HepG2 (cell line): ENCODE measurements at regions not wholly inside any gene's neighbourhood (a gene's known extent, or its start where the extent isn't known, plus 50 kb on each side); places are given as distances from the start of the nearest gene placed in this dataset.

ENCODE experiments used
- ATAC-seq: fragments of 200-7000 bp; cut with Tn5 transposase; 3 replicates; pipeline ENCODE4 v1.9.1; 2020; ENCODE audit warnings: mild to moderate bottlenecking, moderate library complexity
- BruUV-seq: library from RNA; stranded (reverse); fragments of 400-500 nt; replicated peaks from 2 replicates; lab custom pipeline; 2021; lab: Mats Ljungman, UMichigan
- CTCF ChIA-PET: fragments of 300-600 bp; formaldehyde crosslinking; extraction: SDS; loops from one replicate; lab custom pipeline; 2021; ENCODE audit warnings: low total read pairs, inconsistent platforms, low intra/inter-chr PET ratio; lab: Yijun Ruan, JAX
- POLR2A ChIA-PET: fragments of 350-600 bp; sonication (Branson Sonifier 250); formaldehyde crosslinking; loops from one replicate; lab custom pipeline; 2020; ENCODE audit warnings: antibody characterized with exemption, inconsistent platforms; lab: Yijun Ruan, JAX
- DNase-seq: peaks from one replicate; pipeline ENCODE4 v3.0.0-alpha.2; 2015; ENCODE audit warnings: low spot score
- FAIRE-seq: peaks from 3 replicates; lab custom pipeline; 2011; peaks lifted over from hg19 to GRCh38; lab: Jason Lieb, UNC
- H2AFZ ChIP-seq: one replicate; pipeline ENCODE4 v1.6.1; 2011; ENCODE audit warnings: low read length, inconsistent platforms
- H3K27ac ChIP-seq: fragments of 300-600 bp; 3 replicates; pipeline ENCODE4 v1.8.0; 2011; ENCODE audit warnings: mixed run types, mild to moderate bottlenecking, mixed read lengths, low read length, inconsistent platforms; ENCODE audit not compliant: insufficient read depth; ENCODE audit errors: extremely low read length
- H3K27me3 ChIP-seq, 2 experiments: fragments of 200-600 bp in 1 of 2; 2 replicates in 1 of 2; 3 replicates in 1 of 2; pipeline versions ENCODE4 v1.6.0 to v1.8.0; 2011; ENCODE audit warnings: low read length in 2 of 2, mild to moderate bottlenecking in 2 of 2, moderate library complexity in 2 of 2, inconsistent platforms in 1 of 2; ENCODE audit not compliant: insufficient read depth in 2 of 2, control insufficient read depth in 1 of 2
- H3K36me3 ChIP-seq, 2 experiments: fragments of 200-600 bp in 1 of 2; replicated peaks in 1 of 2; 2 replicates in 1 of 2; 3 replicates in 1 of 2; pipeline versions ENCODE4 v1.5.1 to v1.8.0; 2011; ENCODE audit warnings: low read length in 2 of 2, inconsistent platforms in 1 of 2; ENCODE audit not compliant: insufficient read depth in 2 of 2, control insufficient read depth in 1 of 2
- H3K4me1 ChIP-seq: 2 replicates; pipeline ENCODE4 v1.5.1; 2012; ENCODE audit warnings: low read length, inconsistent platforms; ENCODE audit not compliant: insufficient read depth
- H3K4me2 ChIP-seq: 2 replicates; pipeline ENCODE4 v1.6.0; 2011; ENCODE audit warnings: low read depth, low read length, inconsistent platforms
- H3K4me3 ChIP-seq, 3 experiments: fragments of 200-600 bp in 1 of 3; sonication (generic), shearing (Covaris generic) in 1 of 3; replicated peaks in 1 of 3; 2 replicates each; pipeline ENCODE4 v1.5.1; 2011 to 2016; ENCODE audit warnings: low read length in 3 of 3, inconsistent platforms in 2 of 3, low read depth in 2 of 3, mild to moderate bottlenecking in 2 of 3, control low read depth in 1 of 3, mixed read lengths in 1 of 3; ENCODE audit not compliant: insufficient read depth in 1 of 3
- H3K79me2 ChIP-seq: one replicate; pipeline ENCODE4 v1.6.1; 2011; ENCODE audit warnings: low read length, inconsistent platforms; ENCODE audit not compliant: insufficient read depth
- H3K9ac ChIP-seq: 2 replicates; pipeline ENCODE4 v1.6.0; 2011; ENCODE audit warnings: mild to moderate bottlenecking, low read depth, low read length, inconsistent platforms; ENCODE audit not compliant: insufficient read depth
- H3K9me3 ChIP-seq: 2 replicates; pipeline ENCODE4 v1.5.1; 2012; ENCODE audit warnings: mild to moderate bottlenecking, low read length
- H4K20me1 ChIP-seq: 2 replicates; pipeline ENCODE4 v1.6.0; 2011; ENCODE audit warnings: inconsistent platforms, mild to moderate bottlenecking, low read length, moderate library complexity; ENCODE audit not compliant: insufficient read depth
- ADNP ChIP-seq: sonication (generic); formaldehyde crosslinking; IDR thresholded peaks from 2 replicates; pipeline ENCODE4 v1.4.0; 2020; ENCODE audit warnings: missing genetic modification reagents
- ATF4 ChIP-seq, 2 experiments: fragments of 450-650 bp in 1 of 2; sonication (generic) in 1 of 2; formaldehyde crosslinking; IDR thresholded peaks; 2 replicates each; pipeline versions ENCODE4 v1.5.0 to v1.8.0; 2020 to 2022; ENCODE audit warnings: mild to moderate bottlenecking in 1 of 2, missing genetic modification reagents in 1 of 2
- EHMT2 ChIP-seq: fragments of 200-600 bp; sonication (generic); IDR thresholded peaks from 2 replicates; pipeline ENCODE4 v1.7.0; 2017; ENCODE audit warnings: antibody characterized with exemption, low read depth, low read length, borderline replicate concordance
- FOXP1 ChIP-seq, 2 experiments: fragments of 450-650 bp in 1 of 2; IDR thresholded peaks; 2 replicates each; pipeline ENCODE4 v1.6.1; 2017 to 2018; ENCODE audit warnings: antibody characterized with exemption in 1 of 2
- HMG20A ChIP-seq: IDR thresholded peaks from 2 replicates; pipeline ENCODE4 v1.6.1; 2016; ENCODE audit warnings: borderline replicate concordance
- HMGXB3 ChIP-seq: sonication (generic); formaldehyde crosslinking; IDR thresholded peaks from 2 replicates; pipeline ENCODE4 v1.4.0; 2020; ENCODE audit warnings: missing genetic modification reagents, borderline replicate concordance
- IRF1 ChIP-seq: sonication (generic); formaldehyde crosslinking; IDR thresholded peaks from 2 replicates; pipeline ENCODE4 v1.4.0; 2020; ENCODE audit warnings: low read depth, mild to moderate bottlenecking, missing genetic modification reagents
- POLR2AphosphoS2 ChIP-seq: IDR thresholded peaks from 2 replicates; pipeline ENCODE4 v1.6.1; 2011; ENCODE audit warnings: low read depth, low read length, improper control_type of control experiment
- PTBP1 ChIP-seq: fragments of 200-400 bp; formaldehyde crosslinking; IDR thresholded peaks from 2 replicates; pipeline ENCODE4 v1.6.1; 2018; ENCODE audit warnings: low read length, low read depth; ENCODE audit not compliant: poor library complexity, severe bottlenecking
- SIN3A ChIP-seq: IDR thresholded peaks from 2 replicates; pipeline ENCODE4 v1.6.1; 2011; ENCODE audit warnings: low read depth, mild to moderate bottlenecking, control low read depth, low read length, borderline replicate concordance
- TEAD2 ChIP-seq: sonication (generic); formaldehyde crosslinking; IDR thresholded peaks from 2 replicates; pipeline ENCODE4 v1.9.0; 2021; ENCODE audit warnings: missing genetic modification reagents
- ZBTB43 ChIP-seq: sonication (generic); formaldehyde crosslinking; conservative IDR thresholded peaks from 2 replicates; pipeline ENCODE4 v1.4.0; 2020; ENCODE audit warnings: missing genetic modification reagents
- ZNF292 ChIP-seq: sonication (generic); formaldehyde crosslinking; IDR thresholded peaks from 2 replicates; pipeline ENCODE4 v1.8.1; 2022; ENCODE audit warnings: mild to moderate bottlenecking, low read depth, missing genetic modification reagents, borderline replicate concordance
- ZNF564 ChIP-seq: sonication (generic); formaldehyde crosslinking; IDR thresholded peaks from 2 replicates; pipeline ENCODE4 v1.8.1; 2023; ENCODE audit warnings: mild to moderate bottlenecking, missing genetic modification reagents
- ZNF709 ChIP-seq: sonication (generic); formaldehyde crosslinking; IDR thresholded peaks from 2 replicates; pipeline ENCODE4 v1.5.0; 2020; ENCODE audit warnings: mild to moderate bottlenecking, missing genetic modification reagents
- WGBS: methylation state at CpG from one replicate; pipeline ENCODE4 v1.1.6; 2017; ENCODE audit warnings: low lambda C conversion rate; 5-methylcytosine and 5-hydroxymethylcytosine counted together
- in situ Hi-C: cut with HindIII; loops from 2 replicates; pipeline ENCODE4 v1.10.0; 2017; ENCODE audit warnings: low pct_unique_long_range_greater_than_20kb; ENCODE audit not compliant: extremely low pct_ligation_motif_present
- intact Hi-C: fragments of 100-400 bp; cut with micrococcal nuclease; formaldehyde crosslinking; loops from one replicate; pipeline ENCODE4 v1.10.0; 2022; ENCODE audit not compliant: unreplicated experiment
- TF ChIP-seq, protein P1 (sequence below): sonication (generic); formaldehyde crosslinking; IDR thresholded peaks from 2 replicates; pipeline ENCODE4 v1.9.0; 2021; ENCODE audit warnings: missing genetic modification reagents, borderline replicate concordance

DNA sequence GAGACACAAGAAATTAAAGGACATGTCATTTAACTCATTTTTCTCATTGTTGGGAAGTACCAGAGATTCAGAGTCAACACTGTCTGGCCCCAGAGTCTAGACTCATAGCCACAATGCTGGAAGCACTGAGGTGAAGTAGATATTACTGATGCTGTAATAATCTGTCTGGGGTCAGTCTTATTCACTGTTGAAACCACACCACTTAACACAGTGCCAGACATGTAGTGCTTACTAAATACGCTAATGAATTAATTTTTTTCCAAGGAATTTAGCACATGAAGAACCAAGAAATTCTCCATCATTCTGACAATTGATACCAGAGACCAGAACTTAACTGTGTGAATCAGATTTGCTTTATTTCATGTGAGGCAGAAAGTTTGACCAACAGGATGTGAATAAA, 150.8 kb upstream of the STAC start:
- no peaks in the 10 kb centered on the region for H3K36me3 ChIP-seq
- no TSS peak for BruUV-seq
- no peak overlapping the region for H2AFZ ChIP-seq
- H3K4me1 ChIP-seq, result no peaks in the 10 kb centered on the region
- ATAC-seq, result no peak
- DNase-seq, result no peak
- no peak for FAIRE-seq
- H3K79me2 ChIP-seq, result no peaks in the 10 kb centered on the region
- ChIA-PET CTCF (no interaction called here), POLR2A (no interaction called here)
- intact Hi-C loops (no loop called here), in situ Hi-C loops (no loop called here)
- H3K9me3 ChIP-seq, result peaks cover 26% of the 10 kb centered on the region
- H4K20me1 ChIP-seq, result no peaks in the 10 kb centered on the region
- 37% methylated on average over 1 of the region's 1 CpG for WGBS
- H3K9ac ChIP-seq, result no peak overlapping the region
- no peaks in the 10 kb centered on the region; a peak in 1 of 5 replicates for H3K27me3 ChIP-seq
- no peak overlapping the region for H3K4me3 ChIP-seq
- H3K27ac ChIP-seq, result no peak overlapping the region
- H3K4me2 ChIP-seq, result no peak overlapping the region
- TF ChIP-seq POLR2AphosphoS2 (no peak), ZNF709 (no peak), EHMT2 (no peak), ZNF292 (CRISPR knock-in tag) (no peak), IRF1 (CRISPR knock-in tag) (no peak), HMG20A (CRISPR knock-in tag) (no peak), ZNF564 (CRISPR knock-in tag) (no peak), FOXP1 (IDR thresholded peaks at IDR 0.05) (no peak), FOXP1 (CRISPR knock-in tag; IDR thresholded peaks at IDR 0.05) (no peak), SIN3A (no peak), ADNP (no peak), ZBTB43 (CRISPR knock-in tag) (no peak), PTBP1 (no peak), HMGXB3 (no peak), TEAD2 (CRISPR knock-in tag) (no peak), ATF4 (CRISPR knock-in tag; IDR thresholded peaks at IDR 0.05) (no peak)
- TF ChIP-seq, protein P1, sequence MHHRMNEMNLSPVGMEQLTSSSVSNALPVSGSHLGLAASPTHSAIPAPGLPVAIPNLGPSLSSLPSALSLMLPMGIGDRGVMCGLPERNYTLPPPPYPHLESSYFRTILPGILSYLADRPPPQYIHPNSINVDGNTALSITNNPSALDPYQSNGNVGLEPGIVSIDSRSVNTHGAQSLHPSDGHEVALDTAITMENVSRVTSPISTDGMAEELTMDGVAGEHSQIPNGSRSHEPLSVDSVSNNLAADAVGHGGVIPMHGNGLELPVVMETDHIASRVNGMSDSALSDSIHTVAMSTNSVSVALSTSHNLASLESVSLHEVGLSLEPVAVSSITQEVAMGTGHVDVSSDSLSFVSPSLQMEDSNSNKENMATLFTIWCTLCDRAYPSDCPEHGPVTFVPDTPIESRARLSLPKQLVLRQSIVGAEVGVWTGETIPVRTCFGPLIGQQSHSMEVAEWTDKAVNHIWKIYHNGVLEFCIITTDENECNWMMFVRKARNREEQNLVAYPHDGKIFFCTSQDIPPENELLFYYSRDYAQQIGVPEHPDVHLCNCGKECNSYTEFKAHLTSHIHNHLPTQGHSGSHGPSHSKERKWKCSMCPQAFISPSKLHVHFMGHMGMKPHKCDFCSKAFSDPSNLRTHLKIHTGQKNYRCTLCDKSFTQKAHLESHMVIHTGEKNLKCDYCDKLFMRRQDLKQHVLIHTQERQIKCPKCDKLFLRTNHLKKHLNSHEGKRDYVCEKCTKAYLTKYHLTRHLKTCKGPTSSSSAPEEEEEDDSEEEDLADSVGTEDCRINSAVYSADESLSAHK, result no peak
